ENCODE measurements at regions not wholly inside any gene's neighbourhood (a gene's known extent, or its start where the extent isn't known, plus 50 kb on each side); places are given as distances from the start of the nearest gene placed in this dataset.

GRCh38 chr22:48755059-48755949, 1072.4 kb downstream of the BRD1 start:
- no peak for TF ChIP-seq REST (IDR thresholded peaks at IDR 0.05; ENCODE audit: insufficient read depth in 1 of 2, low read depth in 2 of 2, low read length in 1 of 2)
- TF ChIP-seq CTCF (IDR thresholded peaks at IDR 0.05) = no peak

All from Panc1 (cell line).